H4 (cell line): ENCODE measurements at regions not wholly inside any gene's neighbourhood (a gene's known extent, or its start where the extent isn't known, plus 50 kb on each side); places are given as distances from the start of the nearest gene placed in this dataset.

Source experiments
- DNase-seq: peaks from one replicate; pipeline ENCODE4 v3.0.0-alpha.2; 2015; ENCODE audit warnings: low spot score

DNA sequence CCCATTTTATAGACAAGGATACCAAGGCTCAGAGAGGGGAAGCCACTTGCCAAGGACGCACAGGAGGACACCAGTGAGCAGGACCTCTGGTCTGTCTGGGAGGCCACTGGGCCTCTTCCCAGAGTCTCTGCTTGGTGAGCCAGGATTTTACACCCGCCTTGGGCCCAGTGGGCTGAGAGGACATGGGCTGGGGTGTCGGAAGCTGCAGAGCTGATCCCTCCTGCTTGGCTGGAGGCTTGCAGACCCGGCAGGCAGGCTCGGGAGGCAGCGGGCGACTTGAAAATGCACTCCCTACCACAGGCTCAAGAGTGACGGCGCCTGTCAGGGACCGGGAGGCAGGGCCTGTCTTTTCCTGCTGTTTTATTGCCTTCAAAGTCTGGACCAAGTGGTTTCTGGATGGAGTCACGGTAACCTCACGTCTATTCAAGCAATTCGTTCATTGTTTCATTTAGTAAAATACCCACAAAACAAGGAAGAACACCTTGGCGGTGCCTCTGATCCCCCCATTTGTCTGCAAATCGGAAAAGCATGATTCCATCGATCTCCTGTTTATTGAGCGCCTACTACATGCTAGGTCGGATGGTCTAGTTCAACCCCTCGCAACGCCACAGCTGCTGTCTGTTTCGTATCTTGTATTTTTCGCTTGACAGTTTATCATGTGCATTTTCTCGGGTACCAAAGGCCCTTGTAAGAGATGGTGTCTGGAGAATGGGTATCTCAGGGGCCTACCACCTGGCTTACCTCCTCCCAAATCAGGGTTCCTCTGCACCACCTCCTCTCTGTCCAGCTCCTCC, 108.1 kb upstream of the IER5L start:
- no peak for DNase-seq

DNA sequence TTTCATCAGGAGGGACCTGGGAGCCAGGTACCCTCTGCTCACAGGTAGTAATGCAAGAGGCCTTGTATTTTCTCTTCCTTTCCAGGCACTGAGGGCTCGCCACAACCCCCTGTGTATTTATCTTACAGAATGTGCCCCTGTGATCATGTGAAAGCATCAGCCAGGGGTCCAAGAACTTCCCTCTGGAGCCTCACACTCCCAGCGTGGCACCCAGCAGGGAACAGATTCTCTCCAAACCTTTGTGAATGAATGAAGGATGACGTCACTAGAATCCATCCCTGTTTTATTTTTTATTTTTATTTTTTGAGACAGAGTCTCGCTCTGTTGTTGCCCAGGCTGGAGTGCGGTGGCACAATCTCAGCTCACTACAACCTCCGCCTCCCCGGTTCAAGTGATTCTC, 107.3 kb upstream of the IER5L start:
- DNase-seq = no peak

DNA sequence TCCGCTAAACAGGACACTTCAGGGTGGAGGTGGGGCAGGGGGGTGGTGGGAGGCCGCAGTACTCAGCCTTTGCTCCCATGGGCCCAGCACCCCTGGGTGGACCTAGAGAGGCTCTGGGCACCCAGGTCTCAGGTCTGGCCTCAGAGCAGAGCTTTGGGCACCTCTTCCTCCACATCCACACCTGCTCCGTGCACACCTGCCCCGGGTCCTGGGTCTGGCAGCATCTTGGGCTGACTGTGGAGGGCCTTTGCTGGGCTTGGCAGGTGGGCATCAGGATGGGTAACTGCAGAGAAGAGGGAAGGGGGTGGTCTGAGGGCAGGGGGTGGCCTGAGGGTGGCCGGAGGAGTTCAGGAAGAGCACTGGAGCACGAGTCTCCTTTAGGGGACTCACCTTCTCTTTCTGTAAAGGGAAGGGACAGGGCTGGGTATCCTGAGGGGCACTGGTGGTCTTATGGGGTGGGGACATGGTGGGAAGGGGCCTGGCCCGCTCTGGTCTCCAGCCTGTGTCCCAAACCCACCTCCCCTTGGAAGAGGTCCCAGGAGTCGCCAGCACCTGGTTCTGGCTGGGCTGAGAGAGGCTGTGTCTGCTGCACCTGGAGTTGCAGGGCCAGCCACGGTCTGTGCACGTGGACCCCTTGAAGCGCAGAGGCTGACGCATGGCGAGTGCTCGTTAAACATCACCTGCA, 106.7 kb upstream of the IER5L start:
- DNase-seq = no peak

DNA sequence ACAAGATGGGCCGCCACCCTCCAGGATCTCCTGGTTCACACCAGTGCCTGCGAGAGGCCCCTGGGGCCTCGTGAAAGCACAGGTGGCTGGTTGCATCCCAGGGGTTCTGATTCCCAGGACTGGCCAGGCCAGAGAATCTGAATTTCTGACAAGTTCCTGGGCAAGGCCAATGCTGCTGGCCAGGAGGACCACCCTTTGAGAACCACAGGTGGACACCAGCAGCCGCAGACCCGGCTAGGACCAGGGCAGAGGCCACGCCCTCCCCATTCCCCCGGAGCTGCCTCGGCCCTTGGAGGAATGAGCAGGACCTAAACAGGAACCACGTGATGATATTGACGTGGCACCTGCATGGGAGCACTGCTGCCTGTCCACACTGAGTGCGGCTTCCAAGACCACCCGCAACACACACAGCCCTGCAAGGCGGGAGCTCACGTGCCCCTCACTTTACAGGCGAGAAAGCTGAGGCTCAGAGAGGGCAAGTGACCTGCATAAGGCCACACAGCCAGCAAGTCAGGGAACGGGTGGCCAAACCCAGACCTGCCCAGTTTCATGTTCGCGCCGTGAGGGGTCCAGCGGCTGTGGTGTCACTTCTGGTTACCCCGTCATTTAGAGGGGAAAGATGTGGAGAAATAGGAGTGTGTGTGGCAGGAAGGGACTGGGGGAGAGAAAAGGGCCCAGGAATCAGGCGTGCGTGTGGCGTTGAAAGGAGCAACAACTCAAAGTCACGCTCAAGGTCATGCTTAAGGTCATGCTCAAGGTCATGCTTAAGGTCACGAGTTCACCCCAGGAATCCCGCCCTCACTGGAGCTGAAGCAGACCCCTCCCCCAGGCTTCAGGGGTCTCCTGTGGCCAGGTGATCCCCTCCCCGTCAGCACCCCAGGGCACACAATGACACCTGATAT, 105.9 kb upstream of the IER5L start:
- DNase-seq = no peak

DNA sequence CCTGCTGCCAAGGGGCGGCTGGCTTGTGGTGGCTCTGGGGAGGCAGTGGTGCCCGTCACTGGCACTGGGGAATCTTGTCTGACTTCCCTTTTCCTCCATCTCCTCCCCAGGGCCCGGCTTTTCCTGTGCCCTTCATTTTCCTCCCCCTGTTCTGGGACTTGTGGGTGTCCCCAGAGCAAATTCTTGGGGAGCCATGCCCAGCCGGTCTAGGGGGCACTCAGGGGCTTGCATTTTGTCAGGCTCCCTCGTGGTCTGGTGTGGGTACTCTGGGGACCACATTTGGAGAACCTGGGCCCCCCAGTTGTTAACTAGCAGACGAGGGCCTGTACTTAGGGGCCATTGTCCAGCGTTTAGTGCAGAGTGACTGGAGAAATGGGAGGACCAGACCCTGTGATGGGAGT, 105.2 kb upstream of the IER5L start:
- DNase-seq = no peak

DNA sequence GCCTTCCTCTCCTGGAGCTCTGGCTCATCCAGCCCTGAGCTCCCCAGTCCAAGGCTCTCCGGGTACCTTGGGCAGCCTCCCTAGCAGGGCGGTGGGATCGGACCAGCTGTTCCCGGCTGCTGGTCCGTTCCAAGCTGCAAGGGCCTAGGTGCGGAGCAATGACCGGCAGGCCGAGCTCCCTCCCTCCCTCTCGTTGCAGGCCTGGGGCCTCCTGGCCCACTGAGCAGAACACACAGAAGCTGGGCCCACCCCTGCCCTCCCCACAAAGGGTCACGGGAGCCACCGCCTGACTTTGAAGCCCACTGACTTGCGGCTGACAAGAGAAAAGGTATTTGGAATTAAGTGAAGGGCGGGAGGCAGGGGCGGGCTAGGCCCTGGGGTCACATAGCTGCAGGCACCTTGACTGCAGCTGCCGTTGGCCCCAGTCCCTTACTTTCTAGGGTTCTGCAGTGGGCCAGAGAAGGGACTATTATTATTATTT, 104.7 kb upstream of the IER5L start:
- no peak for DNase-seq

DNA sequence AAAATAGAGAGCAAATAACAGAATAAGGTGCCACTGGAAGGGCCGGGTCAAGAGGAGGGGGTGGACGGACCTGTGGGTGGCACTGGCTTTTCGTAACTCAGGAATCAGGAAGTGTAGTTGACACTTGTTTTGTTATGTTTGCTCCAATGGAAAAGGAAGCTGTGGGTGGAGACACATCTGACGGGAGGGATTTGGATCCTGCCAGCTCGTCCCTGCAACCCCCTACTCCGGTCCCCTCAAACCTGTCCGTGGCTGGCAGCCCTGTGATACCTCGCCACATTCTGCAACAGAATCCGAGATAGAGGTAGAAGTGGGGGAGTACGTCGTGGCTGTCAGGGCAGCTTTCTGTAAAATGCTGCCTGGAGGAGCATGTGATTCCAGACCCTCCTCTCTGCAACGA, 104.2 kb upstream of the IER5L start:
- no peak for DNase-seq

DNA sequence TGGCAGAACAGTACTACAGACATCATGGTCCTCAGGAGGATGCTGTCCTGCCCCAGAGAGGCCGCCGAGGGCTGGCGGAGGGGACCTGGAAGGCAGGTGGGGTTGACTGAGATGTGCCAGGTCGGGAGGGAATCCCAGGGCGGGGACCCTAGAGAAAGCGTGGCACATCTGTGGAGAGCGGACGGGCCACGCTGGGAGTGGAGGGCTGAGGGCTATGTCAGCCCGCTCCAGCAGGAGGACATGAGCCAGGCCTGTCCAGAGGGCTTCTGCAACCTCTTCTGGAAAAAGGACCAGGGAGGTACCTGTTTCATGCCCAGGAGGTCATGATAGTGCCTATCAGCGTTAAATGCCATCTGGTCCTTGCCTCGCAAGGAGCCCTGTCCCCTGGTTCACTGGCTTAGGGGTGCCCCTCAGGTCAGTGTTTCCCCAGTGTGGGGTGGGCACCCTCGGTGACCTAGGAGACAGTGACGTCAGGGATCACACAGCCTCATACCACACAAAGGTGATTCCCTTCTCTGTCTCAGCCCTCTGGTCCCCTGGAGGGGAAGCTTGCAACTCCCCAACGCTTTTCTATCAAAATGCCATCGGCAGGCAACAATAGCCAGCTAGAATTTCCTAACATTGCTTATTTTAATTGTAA, 103.6 kb upstream of the IER5L start:
- DNase-seq = no peak

DNA sequence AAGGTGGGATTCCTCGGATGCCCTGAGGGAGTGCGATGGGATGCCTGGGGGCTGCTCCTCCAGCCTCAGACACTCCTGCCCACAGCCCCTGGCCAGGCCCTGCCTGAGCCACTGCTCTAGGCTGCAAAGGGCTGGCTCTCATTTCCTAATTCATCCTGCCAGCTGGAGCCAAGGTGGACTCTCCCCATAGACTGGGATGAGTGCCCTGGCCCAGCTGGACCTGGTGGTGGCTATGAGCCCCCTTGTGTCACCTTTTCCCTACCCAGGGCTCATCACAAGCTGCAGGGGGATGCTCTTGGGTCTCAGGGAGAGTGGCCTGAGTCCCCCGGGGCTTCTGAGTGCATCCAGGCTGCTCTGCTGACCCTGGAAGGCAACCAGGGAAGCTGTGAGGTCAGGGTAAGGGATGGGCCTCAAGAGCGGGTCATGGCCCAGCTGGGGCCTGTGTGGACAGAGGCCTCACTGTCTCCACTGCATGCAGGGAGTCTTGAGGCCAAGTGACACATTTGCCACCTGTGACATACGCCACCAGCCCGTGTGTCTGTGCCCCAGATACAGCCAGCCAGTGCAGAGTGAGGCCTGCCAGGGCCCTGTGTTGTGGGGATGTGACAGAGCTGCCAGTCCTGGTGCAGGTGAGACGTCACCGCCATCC, 102.7 kb upstream of the IER5L start:
- DNase-seq = no peak

DNA sequence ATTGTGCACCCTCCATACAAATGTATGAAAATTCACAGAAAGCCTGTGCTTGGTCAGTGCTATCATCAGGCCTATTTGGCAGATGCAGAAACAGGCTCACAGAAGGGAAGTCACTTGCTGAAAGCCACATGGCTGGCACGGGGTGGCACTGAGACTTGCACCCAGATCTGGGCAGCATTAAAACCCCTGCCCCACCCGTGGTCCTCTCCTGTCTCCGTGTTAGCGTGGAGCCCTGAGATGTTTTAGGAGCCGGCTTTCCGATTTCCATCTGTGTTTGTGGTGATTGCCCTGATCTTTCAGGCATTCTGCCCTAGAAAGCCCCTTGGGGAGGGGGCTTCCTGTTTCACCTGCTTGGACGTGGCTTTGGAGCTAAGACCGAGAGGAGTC, 102.2 kb upstream of the IER5L start:
- DNase-seq = no peak

DNA sequence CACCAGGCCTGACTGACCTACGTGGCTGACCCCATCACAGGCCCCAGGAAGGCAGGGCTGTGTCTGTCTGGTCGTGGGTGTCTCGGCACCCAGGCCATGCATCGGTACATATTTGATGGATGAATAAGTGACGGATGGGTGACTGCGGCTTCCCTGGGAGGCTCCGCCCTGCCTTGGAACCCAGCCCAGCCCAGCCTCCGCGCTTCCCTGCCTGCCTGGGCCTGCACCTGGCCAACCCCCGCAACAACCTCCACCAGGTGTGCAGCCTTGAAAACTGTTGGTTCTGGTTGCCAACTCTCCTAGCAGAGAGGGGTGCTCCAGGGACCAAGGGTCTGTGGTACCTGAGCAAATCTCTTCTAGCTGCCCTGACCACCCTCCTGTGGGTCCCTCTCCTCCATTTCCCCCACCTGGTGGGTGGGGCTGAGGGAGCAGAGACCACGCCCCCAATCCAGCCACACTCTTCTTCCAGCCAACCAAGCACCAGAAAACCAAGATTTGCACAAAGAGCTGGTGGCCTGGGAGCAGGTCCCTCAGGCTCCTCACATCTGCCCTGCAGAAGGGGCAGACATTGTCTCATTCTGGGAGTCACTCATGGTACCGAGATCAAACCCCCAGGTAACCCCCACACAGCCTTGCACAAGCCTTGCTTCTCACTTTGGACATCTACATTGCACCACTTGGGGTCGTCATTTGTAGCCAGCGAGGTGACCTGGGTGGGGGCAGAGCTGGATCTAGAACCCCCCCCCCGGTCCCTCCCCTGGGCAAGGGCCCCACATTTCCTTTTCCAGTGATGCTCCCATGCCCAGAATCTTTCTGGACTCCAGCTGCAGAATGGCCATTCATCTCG, 100.6 kb upstream of the IER5L start:
- no peak for DNase-seq

DNA sequence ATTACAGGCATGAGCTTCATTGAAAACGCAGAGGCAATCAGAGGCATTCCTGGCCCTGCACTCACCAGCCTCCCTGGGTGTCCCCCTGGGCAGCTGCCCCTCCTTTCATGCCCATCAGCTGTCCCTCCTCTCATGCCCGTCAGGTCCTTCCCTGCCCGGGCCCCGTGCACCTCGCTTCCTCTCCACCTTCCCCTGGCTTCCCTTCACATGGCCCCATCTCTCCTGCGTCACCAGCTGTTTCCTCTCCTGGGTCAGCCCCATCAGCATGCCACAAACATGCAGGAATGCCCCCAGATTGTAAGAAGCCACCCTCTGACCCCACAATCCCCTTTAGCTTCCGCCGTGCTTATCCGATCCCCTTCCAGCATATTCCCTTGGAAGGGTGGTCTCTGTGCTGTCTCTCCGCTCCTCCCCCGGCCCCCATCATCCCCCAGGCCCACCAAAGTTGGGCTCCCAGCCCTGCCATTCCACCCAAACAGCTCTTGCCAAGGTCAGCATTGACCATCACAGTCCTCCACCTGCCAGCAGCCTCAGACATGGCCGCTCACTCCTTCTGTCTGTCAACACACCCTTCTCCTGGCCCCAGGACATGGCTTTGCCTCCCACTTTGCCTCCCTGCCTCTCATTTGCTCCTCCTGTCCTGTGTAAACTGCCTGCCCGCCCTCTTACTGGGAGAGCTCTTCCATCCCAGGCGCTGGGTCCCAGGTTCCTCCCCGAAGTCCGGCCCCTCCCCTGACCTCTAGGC, 98.6 kb upstream of the IER5L start:
- DNase-seq = no peak

DNA sequence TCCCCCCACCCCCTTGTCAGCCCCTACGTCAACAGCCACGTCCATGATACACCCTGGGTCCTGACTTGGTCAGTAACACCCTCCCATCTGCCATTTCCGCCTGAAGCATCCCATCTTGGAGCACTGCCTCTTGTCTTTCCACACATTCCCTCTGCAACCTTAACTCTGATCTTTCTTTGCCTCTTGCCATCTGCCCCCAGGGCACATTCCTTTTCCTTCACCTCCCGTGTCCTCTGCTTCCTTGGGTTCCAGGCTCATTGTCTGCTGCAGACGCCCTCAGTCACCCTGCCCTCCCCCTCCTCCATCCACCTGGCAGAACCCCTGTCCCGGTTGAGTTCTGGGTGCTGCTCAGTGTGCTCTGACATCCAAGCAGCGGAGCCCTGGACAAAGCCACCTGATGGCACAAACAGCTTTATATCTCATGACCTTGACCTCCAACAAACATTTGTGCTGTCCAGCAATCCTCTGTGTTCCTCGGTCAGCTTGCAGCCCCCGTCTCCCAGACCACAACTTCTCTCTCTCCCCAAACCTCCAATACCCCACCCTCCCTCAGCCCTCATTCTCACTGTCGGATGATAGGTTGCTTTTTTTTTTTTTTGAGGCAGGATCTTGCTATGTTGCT, 97.7 kb upstream of the IER5L start:
- DNase-seq = no peak

DNA sequence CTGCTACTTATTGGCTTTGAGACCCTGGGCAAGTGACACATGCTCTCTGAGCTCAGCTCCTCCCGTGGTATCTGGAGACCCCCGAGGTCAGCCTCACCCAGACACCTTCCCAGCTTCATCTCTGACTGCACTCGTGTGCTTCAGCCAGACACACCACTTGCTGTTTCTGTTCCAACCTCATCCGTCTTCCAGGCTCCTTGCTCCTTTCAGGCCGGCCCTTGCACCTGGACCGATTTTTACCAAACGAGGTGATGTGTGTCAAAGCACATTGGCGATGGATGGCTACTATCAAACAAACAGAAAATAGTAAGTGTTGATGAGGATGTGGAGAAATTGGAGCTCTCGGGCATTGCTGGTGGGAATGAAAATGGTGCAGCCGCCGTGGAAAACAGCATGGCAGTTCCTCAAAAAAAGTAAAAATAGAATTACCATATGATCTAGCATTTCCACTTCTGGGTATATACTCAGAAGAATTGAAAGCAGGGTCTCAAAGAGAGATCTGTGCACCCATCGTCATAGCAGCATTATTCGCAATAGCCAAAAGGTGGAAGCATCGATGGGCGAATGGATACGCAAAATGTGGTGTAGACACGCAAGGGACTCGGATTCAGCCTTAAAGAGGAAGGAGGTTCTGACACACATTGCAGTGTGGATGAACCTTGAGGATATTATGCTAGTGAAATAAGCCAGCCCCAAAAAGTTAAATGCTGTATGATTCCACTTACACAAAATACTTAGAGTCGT, 96.1 kb upstream of the IER5L start:
- DNase-seq = no peak

DNA sequence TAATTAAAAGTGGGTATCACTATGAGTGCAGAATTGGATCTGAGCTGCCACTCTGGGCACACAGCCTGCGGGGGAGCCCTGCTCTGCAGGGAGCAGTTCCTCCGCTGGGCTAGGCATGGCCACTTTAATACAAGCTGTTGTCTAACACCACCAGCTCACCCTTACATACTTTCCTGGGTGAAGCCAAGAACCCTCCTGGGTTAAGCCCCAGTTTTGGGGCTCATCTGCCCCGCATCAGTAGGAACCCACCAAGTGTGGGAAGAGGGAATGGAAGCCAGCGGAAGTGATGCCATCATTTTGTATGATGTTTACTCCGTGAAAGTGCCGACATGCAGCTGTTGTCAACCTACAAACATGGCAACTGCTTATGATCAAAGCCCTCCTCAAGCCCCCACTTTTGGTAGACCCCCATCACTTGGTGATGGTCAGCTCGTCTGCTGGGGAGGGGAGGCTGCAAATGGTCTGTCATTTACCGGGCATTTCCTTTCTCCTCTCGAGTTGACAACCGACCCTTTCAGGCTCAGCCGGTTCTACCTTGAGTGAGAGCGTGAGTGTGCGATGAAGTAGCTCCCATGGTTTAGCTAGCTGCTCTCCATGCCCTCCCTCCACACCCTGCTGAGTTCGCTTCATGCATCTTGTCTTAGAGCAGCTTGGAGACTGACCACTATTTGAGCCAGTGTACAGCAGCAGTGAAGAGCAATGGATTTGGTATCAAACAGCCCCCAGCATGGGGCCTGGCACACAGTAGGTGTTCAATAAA, 95.3 kb upstream of the IER5L start:
- no peak for DNase-seq

DNA sequence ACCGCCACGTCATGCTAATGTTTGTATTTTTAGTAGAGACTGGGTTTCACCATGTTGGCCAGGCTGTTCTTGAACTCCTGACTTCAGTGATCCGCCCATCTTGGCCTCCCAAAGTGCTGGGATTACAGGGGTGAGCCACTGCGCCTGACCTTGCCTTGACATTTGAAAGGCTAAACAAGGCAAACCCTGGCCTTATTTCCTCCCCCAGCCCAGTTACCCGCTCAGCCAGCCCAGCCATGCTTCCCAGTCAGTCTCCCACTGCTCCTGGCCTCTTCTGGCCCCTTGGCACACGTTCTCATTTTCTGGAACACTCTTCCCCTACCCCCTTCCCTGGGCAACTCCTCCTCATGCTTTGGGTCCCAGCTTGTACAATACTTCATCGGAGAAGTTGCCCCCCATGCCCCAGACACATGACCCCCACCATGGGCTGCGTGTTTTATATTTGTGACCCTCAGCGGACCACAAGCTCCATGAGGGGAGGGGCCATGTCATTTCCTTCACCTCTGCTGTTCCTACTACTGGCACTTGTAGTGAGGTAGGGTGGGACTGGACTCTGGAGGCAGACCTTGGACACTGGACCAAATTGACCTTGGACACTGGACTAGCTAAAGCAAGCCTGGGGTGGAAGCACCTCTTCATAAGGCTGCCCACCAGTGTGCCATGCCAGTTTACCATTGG, 94.4 kb upstream of the IER5L start:
- DNase-seq = no peak

DNA sequence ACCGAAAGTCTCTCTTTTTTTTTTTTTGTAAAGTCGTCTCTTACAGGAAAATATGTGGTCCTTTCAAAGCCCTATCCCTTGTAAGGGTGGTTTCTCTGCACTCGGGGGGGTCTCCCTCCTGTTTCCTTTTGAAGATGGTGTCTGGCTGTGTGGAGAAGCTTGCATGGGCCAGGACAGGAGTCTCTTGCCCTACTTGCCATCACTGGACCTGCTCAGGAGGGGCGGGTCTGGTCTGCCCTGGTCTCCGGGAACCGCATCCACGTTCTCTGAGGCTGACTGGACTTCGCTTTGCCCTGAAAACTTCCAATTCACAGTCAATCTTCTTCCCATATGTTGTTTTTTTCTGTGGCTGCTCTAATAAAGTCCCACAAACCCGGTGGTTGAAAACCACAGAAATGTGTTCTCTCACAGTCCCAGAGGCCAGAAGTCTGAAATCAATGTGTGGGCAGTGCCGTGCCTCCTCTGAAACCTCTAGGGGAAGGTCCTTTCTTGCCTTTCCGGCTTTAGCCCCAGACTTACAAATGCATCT, 92.9 kb upstream of the IER5L start:
- DNase-seq = peak; percentile 74
